ENCODE measurements at regions not wholly inside any gene's neighbourhood (a gene's known extent, or its start where the extent isn't known, plus 50 kb on each side); places are given as distances from the start of the nearest gene placed in this dataset.

DNA sequence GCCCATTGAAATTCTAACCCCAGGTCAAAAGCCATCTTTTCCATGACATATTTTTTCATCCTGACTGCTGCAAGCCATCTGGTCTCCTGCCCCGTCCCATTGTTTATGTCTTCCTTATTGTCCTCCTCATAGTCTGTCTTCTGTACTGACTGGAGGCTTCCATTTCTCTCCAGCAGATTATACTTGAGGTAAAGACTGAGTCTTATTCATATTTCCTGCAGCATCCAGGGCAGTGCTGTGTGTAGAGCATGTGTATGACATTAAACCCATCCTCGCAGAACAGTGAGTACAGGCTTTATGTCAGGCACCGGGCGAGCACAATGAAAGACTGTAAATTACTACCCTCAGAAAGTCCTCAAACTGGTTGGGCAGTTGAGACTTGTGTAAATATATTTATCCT is 275.1 kb downstream of the C4orf33 start:
- TF ChIP-seq, protein P1, sequence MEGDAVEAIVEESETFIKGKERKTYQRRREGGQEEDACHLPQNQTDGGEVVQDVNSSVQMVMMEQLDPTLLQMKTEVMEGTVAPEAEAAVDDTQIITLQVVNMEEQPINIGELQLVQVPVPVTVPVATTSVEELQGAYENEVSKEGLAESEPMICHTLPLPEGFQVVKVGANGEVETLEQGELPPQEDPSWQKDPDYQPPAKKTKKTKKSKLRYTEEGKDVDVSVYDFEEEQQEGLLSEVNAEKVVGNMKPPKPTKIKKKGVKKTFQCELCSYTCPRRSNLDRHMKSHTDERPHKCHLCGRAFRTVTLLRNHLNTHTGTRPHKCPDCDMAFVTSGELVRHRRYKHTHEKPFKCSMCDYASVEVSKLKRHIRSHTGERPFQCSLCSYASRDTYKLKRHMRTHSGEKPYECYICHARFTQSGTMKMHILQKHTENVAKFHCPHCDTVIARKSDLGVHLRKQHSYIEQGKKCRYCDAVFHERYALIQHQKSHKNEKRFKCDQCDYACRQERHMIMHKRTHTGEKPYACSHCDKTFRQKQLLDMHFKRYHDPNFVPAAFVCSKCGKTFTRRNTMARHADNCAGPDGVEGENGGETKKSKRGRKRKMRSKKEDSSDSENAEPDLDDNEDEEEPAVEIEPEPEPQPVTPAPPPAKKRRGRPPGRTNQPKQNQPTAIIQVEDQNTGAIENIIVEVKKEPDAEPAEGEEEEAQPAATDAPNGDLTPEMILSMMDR (IDR thresholded peaks at IDR 0.05) = no peak
- no peak for TF ChIP-seq POLR2A (IDR thresholded peaks at IDR 0.05)
